ENCODE measurements at regions not wholly inside any gene's neighbourhood (a gene's known extent, or its start where the extent isn't known, plus 50 kb on each side); places are given as distances from the start of the nearest gene placed in this dataset.
A peak's percentile ranks its signal among the peaks of the same experiment; 100 is the strongest.
"Not testable (repeated sequence)": the region's sequence is repeated elsewhere in the genome, so short reads cannot be mapped to it uniquely, and the experiment has no call there.

DNA sequence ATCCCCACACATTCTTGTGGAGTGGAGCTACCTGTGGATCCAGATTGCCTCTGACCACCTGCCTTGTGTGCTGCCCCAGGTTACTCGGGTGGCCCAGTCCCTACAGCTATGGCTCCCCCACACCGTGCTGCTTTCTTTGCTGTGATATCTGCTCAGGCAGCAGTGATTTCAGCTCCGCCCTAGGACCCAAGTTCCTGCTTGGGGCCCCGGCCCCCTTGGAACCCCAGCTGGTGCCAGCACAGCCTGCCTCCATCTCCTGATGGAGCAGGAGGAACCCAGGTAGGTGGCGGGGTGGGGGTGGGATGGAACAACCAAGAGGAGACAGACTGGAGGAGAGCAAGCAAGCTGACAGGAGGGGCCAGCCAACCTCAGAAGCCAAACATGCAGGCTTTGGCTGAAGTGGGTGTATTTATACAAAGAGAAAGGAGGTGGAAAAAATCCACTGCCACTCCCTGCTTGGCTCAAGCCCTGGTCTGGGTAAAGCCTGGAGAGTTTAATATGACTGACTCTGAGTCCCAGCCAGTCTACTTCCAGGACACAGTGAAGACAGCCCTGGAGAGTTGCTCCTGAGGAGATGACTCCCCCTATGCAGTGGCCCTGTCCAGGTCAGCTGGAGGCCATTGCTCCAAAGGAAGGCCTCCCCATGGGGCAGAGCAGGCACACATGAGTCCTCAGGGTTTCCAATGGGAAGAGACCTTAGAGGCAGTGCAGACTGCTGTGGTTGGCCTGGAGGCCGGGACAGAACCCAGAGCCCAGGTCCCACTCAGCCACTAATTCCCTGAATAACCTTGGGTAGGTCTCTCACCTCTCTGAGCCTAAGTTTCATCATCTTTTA, 197.1 kb upstream of the MAMLD1 start:
- DNase-seq = peak; percentile 48

DNA sequence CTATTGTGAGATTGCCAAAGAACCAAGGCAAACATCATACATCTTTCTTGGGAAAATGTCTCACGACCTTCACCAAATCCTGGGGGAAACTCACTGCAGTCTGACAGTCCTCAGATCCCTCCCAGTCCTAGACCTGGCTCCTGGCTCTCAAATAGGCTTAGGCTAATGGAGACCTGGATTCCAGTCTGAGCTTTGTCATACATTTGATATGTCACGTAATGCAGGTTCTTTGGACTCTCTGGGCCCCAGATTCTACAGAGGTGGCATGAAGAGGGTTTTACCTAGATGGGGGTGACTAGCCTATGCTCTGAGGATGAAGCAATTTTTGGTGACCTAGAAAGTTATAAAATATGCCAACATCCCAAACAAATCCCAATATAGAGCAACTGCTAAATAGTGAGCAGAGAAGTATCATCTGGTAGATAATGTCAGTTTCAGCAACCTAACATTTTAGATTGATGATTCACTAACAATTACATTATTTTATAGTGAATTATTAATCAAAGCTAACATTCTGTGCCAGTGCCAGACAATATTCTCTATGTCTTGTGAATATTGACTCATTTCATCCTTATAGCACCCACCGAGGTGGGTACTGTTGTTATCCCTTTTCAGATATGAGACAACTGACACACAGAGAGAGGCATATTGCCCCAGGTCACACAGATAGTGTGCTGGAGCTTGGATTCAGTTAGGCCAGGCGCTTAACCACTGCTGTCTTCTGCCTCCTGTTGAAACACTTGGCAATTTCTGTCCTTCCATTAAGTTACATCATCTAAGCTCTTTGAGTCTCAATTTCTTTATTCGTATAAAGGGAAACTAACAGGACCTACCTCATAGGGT, 195.4 kb upstream of the MAMLD1 start:
- DNase-seq = no peak

DNA sequence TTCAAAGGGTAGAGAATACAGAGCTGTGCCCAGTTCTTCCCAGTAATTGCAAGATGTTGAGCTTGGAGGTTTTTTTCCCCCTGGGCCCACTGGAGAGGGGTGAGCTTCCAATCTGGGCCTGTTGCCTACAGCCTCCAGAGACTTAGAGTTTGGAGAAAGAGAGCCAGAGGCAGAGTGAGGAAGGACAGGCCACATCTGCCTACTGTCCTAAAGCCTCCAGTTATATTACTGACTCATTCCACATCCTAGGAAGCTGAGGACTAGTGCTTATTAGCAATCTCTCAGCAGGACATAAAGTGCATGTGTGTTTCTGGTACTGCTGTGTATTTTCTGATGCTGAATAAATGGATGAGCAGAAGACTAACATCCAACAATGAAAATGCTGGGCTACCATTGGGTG, 181.0 kb upstream of the MAMLD1 start:
- no peak for DNase-seq

DNA sequence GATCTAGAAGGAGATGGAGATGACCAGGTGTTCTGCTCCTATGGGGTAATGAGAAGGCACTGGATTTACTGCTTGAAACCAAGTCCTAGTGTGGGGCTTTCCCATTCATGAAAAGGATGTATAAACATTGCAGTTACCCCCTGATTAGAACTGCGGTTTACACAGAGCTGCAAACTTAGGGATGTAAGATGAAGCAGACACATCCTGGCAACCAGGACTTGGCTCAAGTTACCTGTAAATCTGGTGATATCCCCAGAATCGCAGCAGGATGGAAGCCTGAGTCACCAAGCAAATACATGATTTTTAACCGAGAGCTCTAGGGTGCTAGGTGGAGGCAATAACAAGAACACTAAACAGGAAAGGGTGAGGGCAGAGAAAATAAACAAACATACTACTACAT, 178.6 kb upstream of the MAMLD1 start:
- no peak for DNase-seq

DNA sequence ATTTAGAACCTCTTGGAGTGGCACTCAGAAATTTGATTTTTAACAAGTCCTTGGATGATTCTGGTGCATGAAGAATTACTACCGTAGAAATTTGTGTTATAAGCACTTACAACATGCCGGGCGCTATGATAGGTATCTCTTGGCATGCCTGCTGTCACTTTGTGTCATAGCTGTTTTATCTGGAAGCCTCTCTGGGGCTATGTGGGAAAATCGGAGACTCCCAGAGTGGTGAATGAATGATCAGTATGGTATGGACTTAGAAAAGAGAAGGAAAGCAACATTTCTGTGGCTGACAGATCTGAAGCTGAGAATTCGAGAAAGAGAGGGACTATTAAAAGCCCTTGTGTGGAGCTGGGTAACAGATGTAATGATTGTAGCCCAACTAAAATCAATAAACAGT, 177.4 kb upstream of the MAMLD1 start:
- DNase-seq = no peak

DNA sequence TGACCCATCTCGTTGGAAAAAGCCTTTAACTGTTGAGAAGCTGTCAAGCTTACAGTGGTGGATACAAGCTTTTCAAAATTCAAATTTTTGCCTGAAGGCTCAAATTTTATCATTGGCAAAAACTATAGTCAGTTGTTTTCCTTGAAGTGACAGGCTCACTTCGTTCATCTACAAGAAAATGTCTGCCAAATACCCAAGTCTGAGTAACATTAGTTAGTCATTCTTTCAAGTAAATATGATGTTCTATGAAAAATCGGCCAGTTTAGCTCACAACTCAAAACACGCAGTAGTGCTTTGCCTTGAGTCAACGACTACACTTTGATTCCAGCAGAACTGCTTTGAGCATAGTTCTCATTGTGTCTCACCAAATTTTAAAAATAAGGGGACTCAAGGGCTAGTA, 170.3 kb upstream of the MAMLD1 start:
- no peak for DNase-seq

DNA sequence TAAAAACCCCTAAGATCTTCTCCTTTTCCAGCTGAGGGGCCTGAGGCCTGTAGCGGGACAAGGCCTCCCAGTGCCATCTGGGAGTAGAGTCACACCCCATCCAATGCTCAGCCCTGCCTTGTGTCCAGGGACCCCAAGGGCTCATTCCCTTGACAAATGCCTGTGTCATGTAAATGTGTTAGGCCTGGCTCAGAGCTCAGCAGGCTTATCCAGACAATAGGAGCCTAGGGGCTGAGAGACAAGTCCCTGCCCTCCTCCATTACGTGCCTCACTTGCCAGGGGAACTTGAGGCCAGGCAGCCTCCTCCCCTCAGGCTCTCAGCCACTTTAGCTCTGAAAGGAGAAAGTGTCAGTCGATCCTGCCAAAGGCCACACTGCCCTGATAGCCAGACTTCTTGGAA, 166.8 kb upstream of the MAMLD1 start:
- no peak for DNase-seq

DNA sequence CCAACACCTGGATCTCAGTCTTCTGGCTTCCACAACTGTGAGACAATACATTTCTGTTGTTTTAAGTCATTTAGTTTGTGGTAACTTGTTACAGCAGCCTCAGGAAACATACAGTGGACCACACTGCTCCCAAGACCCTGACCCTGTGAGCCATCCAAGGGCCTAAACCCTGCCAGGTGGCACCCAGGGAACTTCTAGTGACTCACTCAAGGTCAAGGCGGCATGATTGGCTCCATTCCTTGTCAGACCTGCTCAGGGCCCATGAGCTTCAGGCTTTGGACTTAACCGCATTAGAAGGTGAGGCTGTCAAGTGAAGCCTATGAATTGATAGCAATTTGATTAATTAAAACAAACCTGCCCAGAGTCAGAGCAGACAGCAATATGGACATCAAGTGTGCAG, 165.7 kb upstream of the MAMLD1 start:
- DNase-seq = no peak

DNA sequence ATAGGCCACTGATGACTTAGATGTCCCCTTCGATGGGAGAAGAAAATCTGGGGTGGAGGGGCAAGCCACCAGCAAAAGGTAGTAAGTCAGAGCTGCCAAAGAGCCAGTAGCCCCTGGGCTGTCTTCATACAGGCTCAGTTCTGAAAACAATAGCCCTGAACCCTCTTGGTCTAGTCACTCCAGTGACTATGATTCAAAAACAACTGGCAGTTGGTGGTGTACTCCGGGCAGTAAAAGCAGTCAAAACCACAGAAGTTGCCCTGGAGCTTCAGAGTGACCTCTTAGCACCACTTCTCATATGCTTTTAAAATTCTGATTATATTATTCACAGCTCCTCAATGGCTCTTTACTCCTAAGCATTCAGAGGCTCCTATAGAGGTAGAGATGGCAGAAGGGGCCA, 164.3 kb upstream of the MAMLD1 start:
- DNase-seq = no peak

DNA sequence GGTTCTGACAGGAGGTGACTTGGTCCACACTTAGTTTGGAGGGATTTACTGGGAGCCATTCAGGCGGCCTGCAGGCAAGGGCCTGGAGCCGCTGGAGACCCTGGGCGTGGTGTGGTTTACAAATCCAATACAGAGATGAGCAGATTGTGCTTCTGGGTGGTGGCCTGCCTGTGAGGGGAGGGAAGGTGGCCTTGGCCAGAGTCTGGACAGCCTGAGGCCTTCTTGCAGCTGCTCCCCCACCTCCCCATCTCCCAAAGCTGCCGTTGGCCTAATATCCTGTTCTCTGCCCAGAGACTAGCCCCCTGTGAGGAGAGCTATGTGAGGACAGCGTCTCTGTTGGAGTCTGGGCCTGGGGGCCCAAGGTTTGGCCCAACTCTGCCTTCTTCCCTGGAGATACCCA, 163.9 kb upstream of the MAMLD1 start:
- DNase-seq = no peak

DNA sequence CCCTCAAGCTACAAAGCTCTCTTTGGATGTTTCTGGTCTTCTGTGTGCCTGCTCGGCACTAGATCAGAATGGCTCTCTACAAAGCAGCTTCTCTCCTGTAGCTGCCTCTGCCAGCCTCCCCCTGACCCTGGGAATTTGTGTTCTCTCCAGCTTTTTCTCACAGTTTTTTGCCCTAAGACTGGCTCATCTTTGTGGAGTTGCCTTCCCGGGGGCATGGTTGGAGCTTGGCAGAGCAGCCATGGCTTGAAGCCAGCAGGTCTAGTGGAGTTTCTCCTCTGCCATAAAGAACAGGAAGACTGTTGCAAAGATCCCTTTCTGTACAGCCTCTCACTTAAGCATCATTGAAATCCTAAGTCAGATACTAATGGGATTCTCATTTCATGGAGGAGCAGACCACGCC, 163.3 kb upstream of the MAMLD1 start:
- no peak for DNase-seq

DNA sequence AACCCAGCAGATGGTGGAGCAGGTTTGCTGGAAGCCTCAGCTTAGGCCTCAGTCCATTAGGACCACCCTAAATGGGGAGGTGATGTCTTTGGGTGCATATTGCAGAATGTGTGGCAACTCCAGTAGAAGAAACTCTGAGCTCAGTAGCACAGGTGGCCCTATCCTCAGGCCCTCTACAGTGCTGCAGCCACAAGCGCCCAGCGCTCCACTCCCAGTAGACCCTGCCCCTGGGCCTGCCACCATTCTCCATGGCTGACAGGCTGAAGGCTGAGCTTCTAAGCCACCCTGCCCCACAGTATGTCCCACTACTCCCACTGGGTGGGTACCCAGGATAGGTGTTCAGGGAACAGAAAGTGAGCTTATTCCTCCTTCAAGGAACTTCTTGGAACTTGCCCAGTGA, 162.8 kb upstream of the MAMLD1 start:
- DNase-seq = no peak

DNA sequence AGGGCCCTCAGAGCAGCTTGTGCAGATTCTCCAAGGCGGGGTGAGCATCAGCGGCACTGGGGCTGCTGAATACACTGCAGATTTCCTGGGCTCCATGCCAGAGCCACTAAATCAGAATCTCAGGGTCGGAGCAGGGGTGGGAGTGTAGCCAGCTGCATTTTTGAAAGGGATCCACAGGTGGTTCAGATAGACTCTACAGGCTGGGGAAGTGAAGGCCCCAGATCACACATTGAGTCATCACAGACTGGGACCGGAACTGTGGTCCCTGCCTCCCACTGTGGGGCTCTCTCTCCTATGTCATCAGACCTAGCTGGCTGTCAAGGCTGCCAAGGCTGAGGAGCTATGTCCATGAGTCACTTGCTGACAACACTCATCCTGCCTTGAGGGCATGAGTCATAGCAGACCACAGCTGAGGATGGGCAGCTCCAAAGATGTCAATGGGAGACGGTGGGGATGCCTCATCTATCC, 162.3 kb upstream of the MAMLD1 start:
- peak; percentile 31 for DNase-seq

DNA sequence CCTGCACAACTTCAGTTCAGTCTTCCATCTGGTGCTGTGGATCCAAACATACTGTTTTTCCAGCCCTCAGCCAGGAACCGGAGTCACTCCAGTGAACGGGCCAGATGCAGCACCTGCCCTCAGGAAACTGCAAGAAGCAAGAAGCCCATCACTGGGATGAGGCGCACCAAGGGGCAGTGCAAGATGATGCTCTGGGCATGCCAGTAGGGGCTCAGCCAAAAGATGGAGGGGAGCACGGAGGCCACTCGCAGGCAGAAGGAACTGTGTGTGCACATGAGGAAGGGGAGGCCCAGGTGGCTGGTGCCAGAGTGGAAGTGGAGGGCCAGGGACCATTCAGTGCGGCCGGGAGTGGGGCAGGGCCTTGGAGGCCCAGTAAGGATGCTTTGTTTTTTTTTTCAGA, 161.7 kb upstream of the MAMLD1 start:
- DNase-seq = no peak

DNA sequence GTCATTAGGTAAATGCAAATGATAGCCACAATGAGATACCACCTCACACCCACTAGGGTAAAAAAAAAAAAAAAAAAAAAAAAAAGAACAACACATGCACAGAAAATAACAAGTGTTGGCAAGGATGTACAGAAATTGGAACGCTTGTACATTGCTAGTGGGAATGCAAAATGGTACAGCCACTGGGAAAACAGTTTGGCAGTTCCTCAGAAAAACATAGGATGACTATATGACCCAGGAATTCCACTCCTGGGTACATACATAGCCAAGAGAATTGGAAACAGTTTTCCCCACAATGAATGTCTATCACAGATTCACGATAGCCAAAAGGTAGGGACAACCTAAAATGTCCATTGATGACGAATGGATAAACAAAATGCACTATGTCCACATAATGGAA, 161.3 kb upstream of the MAMLD1 start:
- DNase-seq = no peak

DNA sequence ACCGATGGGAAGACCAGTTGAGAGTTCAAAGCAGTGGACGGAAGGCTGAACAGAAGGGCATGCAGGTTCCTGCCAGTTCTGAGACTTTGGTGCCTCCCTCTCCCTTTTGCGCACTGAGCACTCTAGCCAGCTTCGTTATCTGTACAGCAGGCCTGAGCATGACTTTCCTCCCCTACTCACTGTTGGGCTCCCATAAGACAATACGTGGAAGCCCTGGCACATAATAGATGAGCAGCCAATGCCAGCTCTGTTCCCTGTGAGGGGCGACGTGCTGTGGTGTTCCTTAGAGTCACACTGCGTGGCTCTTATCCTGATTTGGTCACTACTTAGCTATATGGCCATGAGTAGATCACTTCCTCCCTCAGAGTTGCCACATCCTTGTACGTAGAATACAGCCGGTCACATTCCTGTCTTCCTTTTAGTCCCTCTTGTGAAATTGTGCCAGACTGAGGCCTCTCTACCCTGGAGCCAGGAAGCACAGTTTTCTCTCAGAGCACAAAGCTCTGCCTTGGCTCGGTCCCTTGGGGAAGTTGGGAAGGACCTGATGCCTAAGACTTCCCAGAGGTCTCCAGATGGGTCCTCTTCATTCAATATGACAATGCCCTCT, 160.4 kb upstream of the MAMLD1 start:
- no peak for DNase-seq

DNA sequence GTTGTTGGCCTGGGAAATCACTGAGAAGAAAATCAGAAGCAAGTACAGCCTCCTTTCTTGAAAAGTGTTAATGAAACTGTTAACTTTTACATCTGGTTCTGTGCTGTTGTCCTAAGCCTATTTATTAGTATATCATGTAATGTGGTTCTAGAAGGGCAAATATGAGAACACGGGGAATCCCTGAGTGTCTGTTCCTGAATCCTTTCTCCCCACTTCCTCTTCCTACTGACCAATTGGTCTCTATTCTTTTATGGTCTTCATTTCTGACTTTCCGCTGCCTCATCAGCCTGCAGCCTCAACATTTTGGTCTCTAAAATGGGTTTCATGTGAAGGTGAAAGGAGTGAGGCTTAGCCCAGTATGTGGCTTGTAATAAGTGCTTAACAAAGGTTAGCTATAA, 159.9 kb upstream of the MAMLD1 start:
- DNase-seq = no peak

DNA sequence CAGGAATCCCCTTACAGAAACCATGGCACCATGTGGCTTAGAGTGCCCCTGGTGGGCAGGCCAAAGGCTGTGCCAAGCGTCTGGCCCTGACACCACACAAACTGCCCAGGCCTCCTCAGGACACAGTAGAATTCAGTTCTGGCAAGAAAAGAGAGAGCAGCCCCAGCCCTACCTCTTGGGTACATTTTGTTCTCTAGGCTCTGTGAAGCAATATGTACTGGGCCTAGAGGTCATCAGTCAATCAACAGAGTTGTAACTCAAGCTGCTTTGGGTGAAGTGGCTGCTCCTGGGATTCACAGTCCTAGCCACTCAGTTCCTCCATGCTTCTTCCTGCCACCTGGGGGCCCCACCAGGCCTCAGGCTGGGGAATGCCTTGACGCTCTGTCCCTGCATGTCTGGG, 158.1 kb upstream of the MAMLD1 start:
- DNase-seq = no peak

DNA sequence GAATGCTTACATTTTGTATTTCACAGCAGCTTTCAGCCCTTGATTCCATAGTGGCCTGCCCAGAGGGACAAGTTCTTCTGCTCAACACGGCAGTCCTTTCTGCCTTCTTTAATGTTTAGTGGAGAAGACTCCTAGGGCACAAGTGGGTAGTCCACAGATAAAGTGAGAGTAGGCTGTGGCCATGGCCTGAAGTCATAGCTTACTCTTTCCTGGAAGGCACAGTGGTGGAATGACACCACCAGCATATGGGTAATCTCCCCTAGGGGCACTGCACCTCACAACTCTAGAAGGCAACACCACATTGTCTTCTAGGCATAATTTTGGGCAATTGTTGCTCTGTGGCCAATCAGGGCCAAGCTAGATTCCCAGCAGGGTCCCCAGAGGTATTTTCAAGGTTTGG, 155.4 kb upstream of the MAMLD1 start:
- DNase-seq = no peak

DNA sequence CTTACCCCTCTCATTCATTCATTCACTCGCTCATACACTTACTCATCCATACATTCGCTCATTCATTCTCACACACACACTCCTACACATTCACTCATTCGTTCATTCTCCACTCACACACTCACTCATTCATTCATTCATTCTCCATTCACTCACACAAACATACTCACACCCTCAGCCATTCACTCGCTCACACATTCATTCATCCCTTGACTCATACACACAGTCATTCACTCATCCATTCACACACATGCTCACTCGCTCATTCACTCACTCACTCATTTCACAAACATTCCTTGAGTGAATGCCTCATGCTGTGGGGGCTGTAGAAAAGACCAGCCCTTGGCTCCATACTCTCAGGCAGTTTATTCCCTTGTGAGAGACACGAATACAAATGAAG, 151.1 kb upstream of the MAMLD1 start:
- DNase-seq = no peak

DNA sequence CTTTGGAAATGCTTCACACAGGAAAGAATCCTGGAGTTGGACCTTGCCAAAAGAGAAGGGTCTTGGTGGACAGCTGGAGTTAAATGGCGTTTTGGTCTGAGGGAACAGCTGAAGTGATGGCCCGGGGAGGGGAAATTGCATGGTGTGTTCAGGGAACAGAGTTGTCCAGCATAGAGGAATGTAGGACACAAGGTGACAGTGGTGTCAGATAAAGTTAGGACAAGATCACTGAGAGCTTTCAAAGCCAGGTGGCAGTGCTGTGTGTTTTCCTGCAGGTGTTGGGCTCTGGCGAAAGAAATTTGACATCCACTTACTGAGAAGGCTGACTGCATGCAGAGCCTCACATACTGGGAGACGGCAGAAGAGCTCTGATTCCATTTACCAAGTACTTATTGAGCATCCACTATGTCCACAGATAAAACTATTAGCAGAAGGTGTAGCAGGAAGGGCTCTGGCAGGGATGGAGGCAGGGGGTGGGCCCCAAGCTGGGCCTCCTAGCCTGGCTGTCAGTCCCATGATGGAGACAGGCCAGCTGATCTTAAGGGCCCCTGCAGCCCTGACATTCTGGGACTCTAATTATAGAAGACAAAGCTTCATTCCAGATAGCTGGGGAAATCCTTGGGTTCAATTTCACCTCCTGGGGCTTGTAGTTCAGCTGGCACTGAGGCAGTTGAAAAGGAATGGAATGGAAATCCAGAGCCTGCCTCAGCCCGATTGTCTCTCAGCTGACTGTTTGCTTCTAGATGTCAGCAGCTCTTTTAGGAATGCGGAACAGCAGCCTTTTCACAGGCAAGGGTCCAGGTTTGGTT, 150.2 kb upstream of the MAMLD1 start:
- peak; percentile 39 for DNase-seq

DNA sequence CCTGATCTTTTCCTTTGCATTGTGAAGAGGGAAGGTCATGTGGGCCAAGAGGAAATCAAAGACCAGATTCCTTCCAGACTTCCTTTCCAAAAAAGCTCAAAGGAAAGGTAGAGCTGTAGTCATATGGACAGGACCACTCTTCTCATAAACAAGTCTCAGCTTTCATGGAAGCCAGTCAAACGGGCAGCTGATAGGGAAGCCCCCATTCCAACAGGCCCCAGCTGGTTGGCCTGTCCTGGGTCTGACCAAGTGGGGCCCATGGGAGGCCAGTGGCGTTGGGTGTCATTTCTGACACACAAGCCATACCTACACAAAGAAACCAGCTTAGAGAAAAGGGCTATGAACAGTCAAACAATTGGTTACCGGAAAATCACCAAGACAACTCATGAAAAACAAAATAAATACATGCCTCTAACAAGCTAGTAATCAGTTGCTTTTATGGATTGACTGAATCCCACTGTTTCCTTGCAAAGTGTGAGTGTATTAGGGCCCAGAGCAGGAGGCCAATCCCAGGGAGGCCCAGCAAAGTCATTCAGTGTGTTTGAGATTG, 149.6 kb upstream of the MAMLD1 start:
- no peak for DNase-seq

DNA sequence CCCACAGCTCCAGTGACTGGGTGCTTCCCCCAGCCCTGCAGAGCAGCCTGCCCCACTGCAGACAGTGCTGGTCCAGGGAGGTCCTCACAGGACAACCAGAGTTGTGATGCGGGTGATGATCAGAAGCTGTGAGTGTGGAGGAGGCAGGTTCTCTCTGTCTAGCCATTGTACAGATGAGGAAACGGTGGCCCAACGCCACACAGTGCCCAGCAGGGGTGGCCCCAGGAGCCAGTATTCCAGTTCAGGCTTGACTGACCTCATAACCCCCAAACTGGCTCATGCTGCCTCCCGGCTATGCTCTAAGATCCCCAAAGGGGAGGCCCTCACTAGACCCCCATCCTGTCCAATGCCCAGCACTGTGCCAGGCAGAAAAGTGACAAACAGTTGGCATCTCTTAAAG, 147.1 kb upstream of the MAMLD1 start:
- DNase-seq = not testable (repeated sequence)

Data from left hindlimb (tissue), 1 donor.